ENCODE measurements at regions not wholly inside any gene's neighbourhood (a gene's known extent, or its start where the extent isn't known, plus 50 kb on each side); places are given as distances from the start of the nearest gene placed in this dataset.

DNA sequence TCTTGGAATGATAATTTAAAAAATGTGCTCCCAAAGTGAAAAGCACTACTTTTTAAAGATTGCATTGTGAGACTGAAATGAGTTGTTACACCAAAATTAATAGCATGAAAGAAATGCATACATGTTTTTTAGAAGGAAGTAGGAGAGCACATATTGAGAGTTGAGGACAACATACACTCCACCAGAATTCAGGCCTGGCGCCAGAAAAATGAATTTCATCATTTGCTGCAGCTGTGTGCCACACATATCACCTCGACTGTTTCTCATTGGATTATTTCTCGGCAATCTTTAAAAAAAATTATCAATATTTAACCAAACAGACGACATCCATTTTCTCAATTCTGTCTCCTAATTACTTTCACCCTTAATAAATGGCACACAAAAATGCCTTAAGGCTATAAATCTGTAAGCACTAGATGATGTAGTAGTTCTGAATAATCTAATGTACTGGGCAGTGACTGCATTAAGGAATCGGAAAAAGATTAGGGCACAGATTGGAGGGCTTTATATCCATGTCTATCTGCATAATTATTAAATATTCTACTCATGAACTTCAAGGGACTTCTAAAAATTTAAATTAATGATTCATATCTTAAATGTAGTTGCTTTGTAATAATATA is 590.4 kb downstream of the NXPH1 start:
- H3K4me3 Mint-ChIP-seq, result no peak overlapping the region
- H3K27ac Mint-ChIP-seq, result no peak overlapping the region
- TF ChIP-seq, protein P1, sequence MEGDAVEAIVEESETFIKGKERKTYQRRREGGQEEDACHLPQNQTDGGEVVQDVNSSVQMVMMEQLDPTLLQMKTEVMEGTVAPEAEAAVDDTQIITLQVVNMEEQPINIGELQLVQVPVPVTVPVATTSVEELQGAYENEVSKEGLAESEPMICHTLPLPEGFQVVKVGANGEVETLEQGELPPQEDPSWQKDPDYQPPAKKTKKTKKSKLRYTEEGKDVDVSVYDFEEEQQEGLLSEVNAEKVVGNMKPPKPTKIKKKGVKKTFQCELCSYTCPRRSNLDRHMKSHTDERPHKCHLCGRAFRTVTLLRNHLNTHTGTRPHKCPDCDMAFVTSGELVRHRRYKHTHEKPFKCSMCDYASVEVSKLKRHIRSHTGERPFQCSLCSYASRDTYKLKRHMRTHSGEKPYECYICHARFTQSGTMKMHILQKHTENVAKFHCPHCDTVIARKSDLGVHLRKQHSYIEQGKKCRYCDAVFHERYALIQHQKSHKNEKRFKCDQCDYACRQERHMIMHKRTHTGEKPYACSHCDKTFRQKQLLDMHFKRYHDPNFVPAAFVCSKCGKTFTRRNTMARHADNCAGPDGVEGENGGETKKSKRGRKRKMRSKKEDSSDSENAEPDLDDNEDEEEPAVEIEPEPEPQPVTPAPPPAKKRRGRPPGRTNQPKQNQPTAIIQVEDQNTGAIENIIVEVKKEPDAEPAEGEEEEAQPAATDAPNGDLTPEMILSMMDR (IDR thresholded peaks at IDR 0.05), result no peak
- Histone ChIP-seq H3K4me1 (ENCODE audit: control insufficient read depth in 1 of 2, insufficient read depth in 2 of 2, low read length in 2 of 2) (no peaks in the 10 kb centered on the region), H2AFZ (ENCODE audit: insufficient read depth, low read depth, low read length, poor library complexity, severe bottlenecking) (no peak overlapping the region), H3K4me3 (replicated peaks in 1 of 3; ENCODE audit: low read depth in 2 of 3, low read length in 3 of 3) (no peak overlapping the region), H3K27ac (ENCODE audit: low read depth in 1 of 2, low read length in 2 of 2) (no peak overlapping the region), H4K20me1 (ENCODE audit: insufficient read depth, low read length) (no peaks in the 10 kb centered on the region), H3K9me3 (replicated peaks in 1 of 2; ENCODE audit: control insufficient read depth in 1 of 2, insufficient read depth in 1 of 2, low read length in 2 of 2) (peaks cover 4 to 11% of the 10 kb centered on the region in 2 donors), H3K36me3 (replicated peaks in 1 of 2; ENCODE audit: control insufficient read depth in 1 of 2, insufficient read depth in 2 of 2, low read length in 2 of 2) (no peaks in the 10 kb centered on the region), H3K9ac (ENCODE audit: insufficient read depth, low read length, poor library complexity, severe bottlenecking) (no peak overlapping the region), H3K4me2 (replicated peaks; ENCODE audit: extremely low read depth, low read length, poor library complexity, severe bottlenecking) (no peak overlapping the region), H3K79me2 (ENCODE audit: insufficient read depth, low read length) (no peaks in the 10 kb centered on the region), H3K27me3 (ENCODE audit: control insufficient read depth in 2 of 2, insufficient read depth in 2 of 2, low read length in 2 of 2) (no peaks in the 10 kb centered on the region)
- 90% methylated on average over 2 of the region's 5 CpGs for WGBS (ENCODE audit: insufficient coverage)
- H3K9me3 Mint-ChIP-seq, result peaks cover 0 to 21% (median 11%) of the 10 kb centered on the region in 7 donors
- intact Hi-C loops (cut with micrococcal nuclease), result no loop called here
- H3K27me3 Mint-ChIP-seq (ENCODE audit: low read depth in 3 of 3), result no peaks in the 10 kb centered on the region
- H3K36me3 Mint-ChIP-seq, result no peaks in the 10 kb centered on the region
- no peaks in the 10 kb centered on the region for H3K4me1 Mint-ChIP-seq
- no peak for DNase-seq

DNA sequence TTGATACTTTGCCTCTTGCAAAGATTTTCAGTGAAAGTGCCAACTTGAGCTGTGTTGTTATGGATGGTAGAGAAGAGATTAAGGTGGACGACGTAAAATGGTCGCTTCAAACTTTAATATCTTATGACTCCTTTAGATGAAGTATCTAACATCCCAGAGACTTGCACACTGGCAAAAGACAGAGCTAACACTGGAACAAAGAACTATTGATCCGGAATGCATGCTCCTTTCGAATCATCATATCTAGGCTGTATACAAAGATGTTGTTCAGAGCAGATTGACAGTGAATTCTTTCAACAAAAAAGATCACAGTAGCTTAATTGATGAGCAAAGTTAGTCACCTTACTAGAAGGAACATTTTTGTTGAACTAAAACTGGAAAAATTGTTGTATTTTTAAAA is 592.7 kb downstream of the NXPH1 start:
- no peak overlapping the region for H3K27ac ChIP-seq (ENCODE audit: low read depth in 1 of 2, low read length in 2 of 2)
- H3K4me3 ChIP-seq (replicated peaks in 1 of 3; ENCODE audit: low read depth in 2 of 3, low read length in 3 of 3), result no peak overlapping the region
- Mint-ChIP-seq H3K27me3 (ENCODE audit: low read depth in 3 of 3) (no peaks in the 10 kb centered on the region), H3K36me3 (no peaks in the 10 kb centered on the region), H3K4me1 (no peaks in the 10 kb centered on the region), H3K4me3 (no peak overlapping the region), H3K9me3 (peaks cover 0 to 11% (median 5%) of the 10 kb centered on the region in 7 donors), H3K27ac (no peak overlapping the region)
- no peaks in the 10 kb centered on the region for H3K36me3 ChIP-seq (replicated peaks in 1 of 2; ENCODE audit: control insufficient read depth in 1 of 2, insufficient read depth in 2 of 2, low read length in 2 of 2)
- H3K4me2 ChIP-seq (replicated peaks; ENCODE audit: extremely low read depth, low read length, poor library complexity, severe bottlenecking), result no peak overlapping the region
- H2AFZ ChIP-seq (ENCODE audit: insufficient read depth, low read depth, low read length, poor library complexity, severe bottlenecking), result no peak overlapping the region
- intact Hi-C loops (cut with micrococcal nuclease), result no loop called here
- TF ChIP-seq, protein P1 (IDR thresholded peaks at IDR 0.05), result no peak
- peaks cover 0 to 4% of the 10 kb centered on the region in 2 donors for H3K9me3 ChIP-seq (replicated peaks in 1 of 2; ENCODE audit: control insufficient read depth in 1 of 2, insufficient read depth in 1 of 2, low read length in 2 of 2)
- no peaks in the 10 kb centered on the region for H4K20me1 ChIP-seq (ENCODE audit: insufficient read depth, low read length)
- H3K27me3 ChIP-seq (ENCODE audit: control insufficient read depth in 2 of 2, insufficient read depth in 2 of 2, low read length in 2 of 2), result no peaks in the 10 kb centered on the region
- H3K79me2 ChIP-seq (ENCODE audit: insufficient read depth, low read length), result no peaks in the 10 kb centered on the region
- H3K4me1 ChIP-seq (ENCODE audit: control insufficient read depth in 1 of 2, insufficient read depth in 2 of 2, low read length in 2 of 2), result no peaks in the 10 kb centered on the region
- no peak for DNase-seq
- H3K9ac ChIP-seq (ENCODE audit: insufficient read depth, low read length, poor library complexity, severe bottlenecking), result no peak overlapping the region
- WGBS (ENCODE audit: insufficient coverage), result no CpG with 5 or more reads among the region's 5 CpGs
